Kidney epithelial cell (primary cell): ENCODE measurements at regions not wholly inside any gene's neighbourhood (a gene's known extent, or its start where the extent isn't known, plus 50 kb on each side); places are given as distances from the start of the nearest gene placed in this dataset.

Experiments
- DNase-seq: peaks from one replicate; pipeline ENCODE4 v3.0.0-alpha.2; 2010; ENCODE audit warnings: low read depth
- H3K27me3 ChIP-seq: 2 replicates; pipeline ENCODE4 v1.6.0; 2011; ENCODE audit warnings: low read length; ENCODE audit not compliant: control insufficient read depth, insufficient read depth
- H3K36me3 ChIP-seq: 2 replicates; pipeline ENCODE4 v1.5.1; 2011; ENCODE audit warnings: low read length; ENCODE audit not compliant: control insufficient read depth, insufficient read depth
- H3K4me3 ChIP-seq: 2 replicates; pipeline ENCODE4 v1.5.1; 2011; ENCODE audit warnings: low read depth, mild to moderate bottlenecking, control low read depth, low read length
- CTCF ChIP-seq: IDR thresholded peaks from 2 replicates; pipeline ENCODE4 v1.5.1; 2011; ENCODE audit warnings: mild to moderate bottlenecking, moderate library complexity, low read length, control low read depth, inconsistent platforms; ENCODE audit not compliant: insufficient read depth, poor library complexity, severe bottlenecking

DNA sequence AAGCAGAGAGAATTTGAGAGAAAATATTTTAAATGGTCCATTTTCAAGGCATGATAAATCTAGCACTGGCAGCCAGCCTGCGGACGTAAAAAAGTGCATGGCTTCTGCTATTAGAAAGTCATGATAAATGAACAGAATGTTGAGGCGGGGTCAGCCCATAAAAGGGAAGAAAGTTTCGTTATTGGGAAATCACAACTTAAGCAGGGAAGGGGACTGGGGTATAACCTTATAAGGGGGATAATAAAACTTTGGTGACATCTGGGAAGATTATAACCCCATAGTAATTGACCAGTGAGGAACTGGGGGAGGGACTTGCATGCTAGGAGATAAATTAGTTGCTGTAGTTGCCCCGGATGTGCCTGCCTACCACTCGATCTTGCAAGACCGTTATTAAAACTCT lies 88.4 kb upstream of the PLSCR4 start:
- no peak for DNase-seq
- Histone ChIP-seq H3K4me3 (no peak overlapping the region), H3K36me3 (no peaks in the 10 kb centered on the region), H3K27me3 (no peaks in the 10 kb centered on the region)
- no peak for TF ChIP-seq CTCF

DNA sequence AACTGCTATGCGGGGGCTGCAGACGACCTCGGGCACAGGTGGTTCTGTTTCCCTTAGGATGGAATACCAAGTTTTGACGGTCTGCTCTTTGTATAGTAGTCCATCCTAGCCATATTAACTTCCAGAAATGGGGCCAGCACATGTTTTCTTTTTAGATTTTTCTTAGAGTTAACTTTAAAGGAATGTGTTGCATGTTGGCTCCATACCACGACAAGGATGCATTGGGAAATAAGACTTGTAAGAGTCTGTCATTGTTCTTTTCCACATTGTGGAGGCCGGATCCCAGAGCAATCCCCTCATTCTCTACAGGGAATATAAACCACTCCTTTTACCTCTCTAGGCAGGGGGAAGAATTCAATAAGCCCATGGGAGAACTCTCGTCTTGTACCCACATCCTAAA lies 87.1 kb upstream of the PLSCR4 start:
- Histone ChIP-seq H3K27me3 (no peaks in the 10 kb centered on the region), H3K36me3 (no peaks in the 10 kb centered on the region), H3K4me3 (no peak overlapping the region)
- DNase-seq: no peak
- TF ChIP-seq CTCF: no peak

DNA sequence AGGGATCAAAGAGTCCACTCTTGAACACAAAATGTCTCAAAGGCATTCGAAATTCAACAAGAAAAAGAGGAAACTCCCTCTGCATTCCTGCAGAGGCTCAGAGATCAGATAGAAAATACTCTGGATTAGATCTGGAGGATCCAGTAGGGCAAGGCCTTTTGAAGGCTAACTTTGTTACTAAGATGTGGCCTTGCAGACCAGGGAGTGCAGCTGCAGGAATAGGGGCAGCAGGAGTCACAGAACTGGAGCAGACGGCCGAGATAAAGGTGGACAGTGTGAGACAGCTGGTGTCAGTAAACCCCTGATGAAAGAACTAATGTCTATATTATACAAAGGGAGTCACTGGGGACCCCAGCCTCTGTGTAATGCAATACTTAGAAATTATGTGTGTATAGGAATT lies 84.5 kb upstream of the PLSCR4 start:
- DNase-seq: no peak
- no peaks in the 10 kb centered on the region for H3K27me3 ChIP-seq

DNA sequence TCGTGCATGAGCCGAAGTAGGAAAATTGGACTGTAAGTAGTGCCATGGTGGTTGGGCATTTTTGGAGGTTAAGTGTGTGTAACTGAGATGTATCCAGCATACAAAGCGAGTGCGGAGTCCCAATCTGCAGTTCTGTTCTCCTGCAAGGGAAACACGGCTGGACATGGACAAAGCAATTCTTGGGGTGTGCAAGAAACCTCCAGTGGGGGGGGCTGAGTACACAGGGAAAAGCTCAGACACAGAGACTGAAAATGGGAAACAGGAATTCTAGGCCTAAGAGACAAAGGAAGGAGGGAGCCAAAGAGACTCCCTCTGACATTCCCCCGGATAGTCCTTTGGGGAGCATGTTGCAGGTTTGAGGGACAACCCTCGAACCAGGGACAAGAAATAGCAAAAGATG lies 83.2 kb upstream of the PLSCR4 start:
- no peak for TF ChIP-seq CTCF

More for the DNA sequence above, 84.5 kb upstream of the PLSCR4 start:
- H3K36me3 ChIP-seq: no peaks in the 10 kb centered on the region
- H3K4me3 ChIP-seq: no peak overlapping the region
- no peak for TF ChIP-seq CTCF

DNA sequence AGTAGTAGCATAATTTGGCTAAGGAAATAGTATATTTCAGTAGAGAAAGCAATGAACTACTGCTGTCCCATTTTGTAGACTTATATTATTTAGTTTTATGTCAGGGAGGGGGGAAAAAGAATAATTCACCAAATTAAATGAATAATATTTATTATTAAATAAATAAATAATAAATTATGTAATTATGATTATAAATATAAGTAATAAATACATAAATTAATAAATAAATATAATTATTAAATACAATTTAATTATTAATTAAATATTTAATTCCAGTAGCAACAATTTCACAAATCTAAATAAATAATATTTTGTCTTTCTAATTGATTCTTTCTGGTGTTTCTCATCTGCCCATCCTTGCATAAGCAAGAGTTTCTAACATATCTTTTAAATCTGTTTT lies 81.1 kb upstream of the PLSCR4 start:
- H3K27me3 ChIP-seq: no peaks in the 10 kb centered on the region
- H3K4me3 ChIP-seq: no peak overlapping the region
- no peaks in the 10 kb centered on the region for H3K36me3 ChIP-seq
- DNase-seq: no peak
- no peak for TF ChIP-seq CTCF

More for the DNA sequence above, 83.2 kb upstream of the PLSCR4 start:
- Histone ChIP-seq H3K27me3 (no peaks in the 10 kb centered on the region), H3K4me3 (no peak overlapping the region), H3K36me3 (no peaks in the 10 kb centered on the region)
- DNase-seq: no peak

DNA sequence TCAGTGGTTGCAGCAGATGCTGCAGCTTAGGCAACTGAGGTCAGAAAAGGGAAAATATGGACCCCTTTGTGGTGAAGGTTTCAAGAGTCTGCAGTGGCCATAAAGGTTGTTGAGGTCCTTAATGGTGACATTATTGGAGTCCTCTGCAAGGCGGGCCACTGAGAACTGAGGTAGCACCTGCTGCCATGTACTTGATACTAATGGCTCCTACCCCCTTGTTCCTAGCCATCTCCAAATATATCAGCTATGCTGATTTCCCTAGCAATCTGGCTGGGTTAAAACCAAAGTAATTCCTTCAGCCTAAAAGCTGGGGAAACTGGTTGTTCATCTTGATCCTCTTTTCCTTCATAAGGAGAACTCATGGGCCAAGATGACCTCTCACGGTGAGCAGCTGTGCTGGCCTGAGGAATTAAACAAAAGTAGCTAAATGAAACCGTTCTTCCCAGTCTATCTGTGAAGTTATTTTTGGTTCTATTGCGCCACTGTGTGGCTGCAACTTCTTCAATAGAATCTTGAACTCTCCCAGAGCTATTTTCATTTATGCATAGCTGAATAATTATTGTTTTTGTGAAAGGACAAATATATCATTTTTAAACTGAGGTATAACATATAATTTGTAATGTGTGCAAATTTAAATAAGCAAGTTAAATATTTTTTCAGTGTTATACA lies 76.1 kb upstream of the PLSCR4 start:
- no peak overlapping the region for H3K4me3 ChIP-seq
- no peaks in the 10 kb centered on the region for H3K27me3 ChIP-seq
- peak; percentile 25 for TF ChIP-seq CTCF
- peak; percentile 7 for DNase-seq
- no peaks in the 10 kb centered on the region for H3K36me3 ChIP-seq
